ENCODE measurements at regions not wholly inside any gene's neighbourhood (a gene's known extent, or its start where the extent isn't known, plus 50 kb on each side); places are given as distances from the start of the nearest gene placed in this dataset.

DNA sequence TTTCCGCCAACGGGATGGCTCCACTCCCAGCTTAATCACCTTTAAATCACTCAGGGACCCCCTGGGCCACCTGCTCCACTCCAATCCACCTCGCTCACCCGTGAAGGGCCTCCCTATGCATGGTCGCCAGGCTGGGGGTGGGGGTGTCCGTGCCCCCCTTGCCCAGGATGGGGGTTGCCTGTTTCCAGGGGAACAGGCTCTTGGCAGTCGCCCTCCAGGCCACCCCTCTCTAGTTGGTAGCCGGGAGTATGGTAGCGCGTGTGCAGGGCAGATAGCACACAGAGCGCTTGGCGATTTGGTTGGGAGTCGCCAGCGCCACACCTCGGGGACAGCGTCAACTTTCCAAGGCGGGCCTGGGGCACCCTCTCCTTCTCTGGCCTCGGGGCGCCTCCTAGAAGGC lies 134.9 kb upstream of the ZNF92 start:
- TF ChIP-seq, protein P1, sequence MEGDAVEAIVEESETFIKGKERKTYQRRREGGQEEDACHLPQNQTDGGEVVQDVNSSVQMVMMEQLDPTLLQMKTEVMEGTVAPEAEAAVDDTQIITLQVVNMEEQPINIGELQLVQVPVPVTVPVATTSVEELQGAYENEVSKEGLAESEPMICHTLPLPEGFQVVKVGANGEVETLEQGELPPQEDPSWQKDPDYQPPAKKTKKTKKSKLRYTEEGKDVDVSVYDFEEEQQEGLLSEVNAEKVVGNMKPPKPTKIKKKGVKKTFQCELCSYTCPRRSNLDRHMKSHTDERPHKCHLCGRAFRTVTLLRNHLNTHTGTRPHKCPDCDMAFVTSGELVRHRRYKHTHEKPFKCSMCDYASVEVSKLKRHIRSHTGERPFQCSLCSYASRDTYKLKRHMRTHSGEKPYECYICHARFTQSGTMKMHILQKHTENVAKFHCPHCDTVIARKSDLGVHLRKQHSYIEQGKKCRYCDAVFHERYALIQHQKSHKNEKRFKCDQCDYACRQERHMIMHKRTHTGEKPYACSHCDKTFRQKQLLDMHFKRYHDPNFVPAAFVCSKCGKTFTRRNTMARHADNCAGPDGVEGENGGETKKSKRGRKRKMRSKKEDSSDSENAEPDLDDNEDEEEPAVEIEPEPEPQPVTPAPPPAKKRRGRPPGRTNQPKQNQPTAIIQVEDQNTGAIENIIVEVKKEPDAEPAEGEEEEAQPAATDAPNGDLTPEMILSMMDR (IDR thresholded peaks at IDR 0.05) = no peak
- no peak for TF ChIP-seq ZFX (IDR thresholded peaks at IDR 0.05; ENCODE audit: borderline replicate concordance)
